Inflammatory macrophage treated with lipopolysaccharide for 4 hours (primary cell): ENCODE measurements at regions not wholly inside any gene's neighbourhood (a gene's known extent, or its start where the extent isn't known, plus 50 kb on each side); places are given as distances from the start of the nearest gene placed in this dataset.
"Not testable (repeated sequence)": the region's sequence is repeated elsewhere in the genome, so short reads cannot be mapped to it uniquely, and the experiment has no call there.

Experiments
- DNase-seq: peaks from one replicate; pipeline ENCODE4 v3.0.0-alpha.2; 2020

DNA sequence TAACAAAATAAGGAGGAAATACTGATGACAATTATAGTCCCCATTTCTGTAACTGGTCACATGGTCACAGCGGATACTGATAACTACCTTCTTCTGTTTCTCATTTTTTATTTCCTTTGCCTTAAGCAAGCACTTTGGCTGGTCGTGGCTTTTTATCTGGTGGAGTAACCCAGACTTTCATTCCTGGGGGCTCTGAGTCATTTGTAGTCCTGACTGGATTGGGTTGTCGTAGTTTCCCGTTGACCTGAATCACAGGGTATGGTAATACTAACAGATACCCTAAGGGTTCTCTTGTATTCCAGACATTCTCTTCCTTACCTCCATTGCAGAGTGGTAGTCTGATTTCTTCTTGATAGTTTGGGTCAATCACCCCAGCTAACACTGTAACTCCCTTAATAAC lies 500.3 kb upstream of the ADGRB3 start:
- no peak for DNase-seq

DNA sequence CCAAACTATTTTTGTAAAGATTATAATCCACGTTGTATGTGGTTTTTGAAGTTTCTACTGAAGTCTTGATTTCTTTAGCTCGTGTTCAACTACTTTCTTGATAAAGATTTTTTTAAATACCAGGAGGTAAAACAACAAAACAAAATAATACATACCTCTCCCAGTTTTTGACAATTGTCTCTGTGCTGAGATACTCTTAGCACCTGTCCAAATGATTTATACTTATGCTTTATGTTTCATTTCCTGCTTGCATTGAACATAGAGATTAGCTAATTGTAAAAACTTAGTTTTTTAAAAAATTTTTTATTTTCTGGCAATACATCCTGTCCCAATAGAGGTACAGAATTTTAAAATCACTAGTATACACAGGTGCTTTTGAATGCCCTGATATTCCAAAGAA lies 506.9 kb upstream of the ADGRB3 start:
- DNase-seq: no peak

DNA sequence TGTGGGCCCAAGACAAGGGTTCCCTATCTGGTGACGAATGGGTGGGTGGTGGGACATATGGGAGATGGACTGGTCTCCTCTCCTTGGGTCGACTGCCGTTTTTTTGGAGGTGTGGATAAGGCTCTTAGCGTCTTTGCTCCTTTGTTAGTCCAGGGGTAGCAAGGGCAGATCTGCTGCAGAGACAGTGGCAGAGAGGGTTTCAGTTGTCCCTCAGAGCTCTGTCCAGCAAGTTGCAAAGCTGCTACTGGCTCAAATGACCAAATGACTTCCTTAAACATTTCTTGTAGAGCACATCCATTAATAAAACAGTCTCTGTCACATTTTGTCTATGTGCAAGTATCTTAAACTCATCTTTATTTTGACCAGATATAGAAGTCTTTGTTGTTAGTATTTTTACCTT lies 508.0 kb upstream of the ADGRB3 start:
- DNase-seq: no peak

DNA sequence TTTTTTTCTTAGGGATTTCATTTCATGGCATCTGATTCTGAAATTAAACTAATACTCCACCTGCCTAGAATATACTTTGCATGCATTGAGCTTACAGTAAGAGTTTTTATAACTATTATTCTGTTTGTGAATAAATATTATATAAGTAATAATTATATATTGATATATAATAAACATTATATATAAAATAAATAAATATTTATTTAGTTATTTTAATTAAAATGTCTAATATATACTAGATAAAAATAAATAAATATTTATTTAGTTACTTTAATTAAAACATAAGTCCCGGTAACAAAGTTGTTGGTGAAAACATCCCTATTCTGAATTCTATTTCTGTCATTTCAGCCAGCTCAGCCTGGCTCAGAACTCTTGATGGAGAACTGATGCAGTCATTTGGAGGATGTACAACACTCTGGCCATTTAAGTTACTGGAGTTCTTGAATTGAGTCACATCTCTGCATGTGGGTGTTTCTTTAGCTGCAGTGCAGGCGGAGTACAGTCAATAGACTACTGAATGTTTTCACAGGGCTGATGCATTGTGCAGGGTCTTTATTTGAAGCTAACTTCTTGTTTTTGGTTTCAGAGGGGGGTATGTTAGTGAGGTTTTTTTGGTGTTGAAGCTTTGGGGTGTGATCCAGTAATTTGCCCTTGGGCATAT lies 508.9 kb upstream of the ADGRB3 start:
- no peak for DNase-seq

DNA sequence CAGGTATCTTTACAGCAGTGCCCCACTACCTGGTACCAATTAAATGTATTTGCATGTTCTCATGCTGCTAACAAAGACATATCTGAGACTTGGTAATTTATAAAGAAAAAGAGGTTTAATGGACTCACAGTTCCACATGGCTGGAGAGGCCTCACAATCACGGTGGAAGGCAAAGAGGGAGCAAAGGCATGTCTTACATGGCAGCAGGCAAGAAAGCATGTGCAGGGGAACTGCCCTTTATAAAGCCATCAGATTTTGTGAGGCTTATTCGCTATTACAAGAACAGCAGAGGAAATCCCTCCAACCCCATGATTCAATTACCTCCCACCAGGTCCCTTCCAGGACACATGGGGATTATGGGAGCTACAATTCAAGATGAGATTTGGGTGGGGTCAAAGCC lies 512.1 kb upstream of the ADGRB3 start:
- DNase-seq: not testable (repeated sequence)

DNA sequence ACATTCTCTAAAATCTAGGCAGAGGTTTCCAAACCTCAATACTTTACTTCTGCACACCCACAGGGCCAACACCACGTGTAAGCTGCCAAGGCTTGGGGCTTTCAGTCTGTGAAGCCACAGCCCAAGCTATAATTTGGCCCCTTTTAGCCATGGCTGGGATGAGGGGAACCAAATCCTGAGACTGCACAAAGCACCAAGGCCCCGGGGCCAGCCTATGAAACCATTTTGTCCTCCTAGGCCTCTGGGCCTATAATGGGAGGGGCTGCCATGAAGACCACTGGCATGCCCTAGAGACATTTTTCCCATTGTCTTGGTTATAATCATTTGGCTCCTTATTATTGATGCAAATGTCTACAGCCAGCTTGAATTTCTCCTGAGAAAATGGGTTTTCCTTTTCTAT lies 513.0 kb upstream of the ADGRB3 start:
- DNase-seq: no peak

DNA sequence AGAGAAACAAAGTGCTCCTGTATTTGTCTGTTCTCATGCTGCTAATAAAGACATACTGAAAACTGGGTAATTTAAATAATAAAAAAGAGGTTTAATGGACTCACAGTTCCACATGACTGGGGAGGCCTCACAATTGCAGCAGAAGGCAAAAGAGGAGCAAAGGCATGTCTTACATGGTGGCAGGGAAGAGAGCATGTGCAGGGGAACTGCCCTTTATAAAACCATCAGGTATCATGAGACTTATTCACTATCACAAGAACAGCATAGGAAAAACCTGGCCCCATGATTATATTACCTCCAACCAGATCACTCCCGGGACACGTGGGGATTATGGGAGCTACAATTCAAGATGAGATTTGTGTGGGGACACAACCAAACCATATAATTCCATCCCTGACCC lies 514.1 kb upstream of the ADGRB3 start:
- not testable (repeated sequence) for DNase-seq

DNA sequence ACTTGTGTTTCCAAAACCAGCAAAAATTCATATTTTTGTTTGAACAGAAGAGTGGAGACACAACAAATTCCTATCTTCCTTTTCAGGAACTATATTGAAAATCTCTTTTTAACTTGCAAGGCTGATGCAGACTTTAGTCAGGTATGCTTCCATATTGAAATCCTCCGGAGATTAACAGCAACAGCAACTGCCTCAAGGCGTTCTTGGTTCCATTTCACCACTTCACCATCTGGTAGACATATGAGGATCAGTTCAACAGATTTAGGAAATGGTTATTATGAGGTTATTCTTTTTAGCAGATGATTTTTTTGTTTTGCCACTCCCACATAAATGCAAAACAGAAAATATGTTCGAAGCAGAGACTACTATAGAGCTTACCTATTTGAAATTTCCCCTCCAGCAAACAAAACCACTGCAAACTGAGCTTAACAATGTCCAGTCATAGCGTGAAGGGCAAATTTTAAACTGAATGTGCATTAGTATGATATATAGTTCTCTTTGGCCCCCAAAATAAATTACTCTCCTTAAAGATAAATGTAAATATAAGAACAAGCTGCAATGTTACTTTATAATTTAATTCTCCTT lies 520.5 kb upstream of the ADGRB3 start:
- no peak for DNase-seq

DNA sequence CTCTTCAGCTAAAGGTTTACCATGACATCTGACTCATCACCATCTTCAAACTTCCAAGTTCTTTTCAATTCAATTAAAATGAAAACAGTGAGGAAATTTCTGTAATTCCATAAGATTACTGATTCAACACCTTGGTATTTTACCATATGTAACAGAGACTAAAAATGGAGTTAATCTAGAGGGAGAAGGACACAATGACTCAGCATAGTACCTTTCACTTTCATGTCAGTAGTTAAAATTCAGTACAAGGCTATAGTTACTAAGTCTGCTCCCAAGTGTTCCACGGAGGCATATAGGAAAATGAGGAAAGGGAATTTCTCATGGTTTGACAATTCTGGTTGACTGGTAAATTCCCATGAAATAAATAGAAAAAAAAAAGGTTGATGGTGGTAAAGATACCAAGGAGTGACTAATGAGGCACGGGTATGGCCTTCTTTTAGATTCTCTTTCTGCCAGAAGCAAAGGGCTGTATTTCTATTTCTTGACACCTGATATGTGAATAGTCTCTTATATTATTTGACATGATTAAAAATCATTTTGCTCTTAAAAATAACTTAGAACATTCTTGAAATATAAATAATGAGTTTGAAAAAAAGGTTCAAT lies 526.7 kb upstream of the ADGRB3 start:
- DNase-seq: no peak

DNA sequence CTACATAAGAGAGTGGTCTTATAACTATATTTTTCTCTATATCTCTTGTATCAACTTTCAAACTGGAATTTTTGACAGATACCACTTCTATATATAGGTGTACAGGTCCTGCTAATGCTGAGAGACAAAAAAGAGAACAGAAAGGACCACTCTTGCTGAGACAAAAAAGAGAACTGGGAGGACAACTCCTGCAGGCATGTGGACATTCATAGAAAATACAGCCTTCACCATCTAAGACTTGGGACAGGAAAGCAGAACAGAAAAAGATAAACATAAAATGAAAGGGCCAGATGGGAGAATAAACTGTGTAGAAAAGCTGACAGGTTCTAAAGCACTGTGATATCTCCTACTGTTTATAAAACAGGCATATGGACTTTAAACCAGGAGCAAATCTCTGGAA lies 541.0 kb upstream of the ADGRB3 start:
- no peak for DNase-seq

DNA sequence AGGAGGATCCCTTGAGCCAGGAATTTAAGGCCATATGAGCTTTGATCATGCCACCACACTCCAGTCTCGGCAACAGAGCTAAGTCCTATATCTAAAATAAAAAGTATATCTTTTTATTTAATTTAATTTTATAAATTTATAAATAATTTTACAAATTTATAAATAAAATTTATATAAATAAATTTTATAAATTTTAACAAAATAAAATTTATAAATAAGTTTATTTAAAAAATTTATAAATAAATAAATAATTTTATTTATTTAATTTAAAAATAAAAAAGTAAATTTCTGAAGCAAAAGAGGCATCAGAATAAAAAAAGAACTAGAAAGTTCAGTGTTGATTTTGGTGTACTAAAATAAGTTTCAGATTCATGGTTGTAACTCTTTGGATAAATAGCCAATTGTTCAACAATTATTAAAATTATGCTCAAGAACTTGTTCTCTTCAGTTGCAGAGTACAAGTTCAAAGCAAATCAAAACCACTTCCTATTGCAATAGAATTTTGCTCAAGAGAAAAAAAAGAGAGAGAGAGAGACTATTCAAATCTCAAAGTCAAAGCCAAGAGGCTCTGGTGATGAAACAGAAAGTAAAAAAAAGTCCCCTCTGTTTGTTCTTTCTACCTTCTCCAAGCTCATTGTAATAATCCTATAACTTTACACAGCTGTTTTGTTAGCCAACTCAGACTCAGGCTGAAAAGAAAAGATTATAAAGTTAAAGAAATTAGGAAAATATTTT lies 547.5 kb upstream of the ADGRB3 start:
- DNase-seq: no peak

DNA sequence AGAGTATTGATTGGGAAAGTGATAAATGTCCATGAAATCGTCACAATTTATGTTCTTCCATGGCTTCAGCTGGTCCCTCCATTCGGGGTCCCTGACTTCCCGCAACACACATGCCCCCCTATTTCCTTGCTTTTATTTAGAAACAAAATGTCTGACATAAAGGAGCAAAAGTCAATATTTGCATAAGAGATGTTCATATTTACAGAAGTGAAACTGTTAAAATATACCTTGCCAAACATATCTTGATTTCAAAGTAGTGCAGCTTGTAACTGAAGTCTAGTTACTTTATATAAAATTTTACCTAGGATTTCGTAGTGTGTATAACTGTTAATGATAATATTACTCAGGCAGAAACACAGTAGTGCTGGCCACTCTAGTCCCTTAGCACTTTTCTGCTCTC lies 548.9 kb upstream of the ADGRB3 start:
- DNase-seq: no peak

DNA sequence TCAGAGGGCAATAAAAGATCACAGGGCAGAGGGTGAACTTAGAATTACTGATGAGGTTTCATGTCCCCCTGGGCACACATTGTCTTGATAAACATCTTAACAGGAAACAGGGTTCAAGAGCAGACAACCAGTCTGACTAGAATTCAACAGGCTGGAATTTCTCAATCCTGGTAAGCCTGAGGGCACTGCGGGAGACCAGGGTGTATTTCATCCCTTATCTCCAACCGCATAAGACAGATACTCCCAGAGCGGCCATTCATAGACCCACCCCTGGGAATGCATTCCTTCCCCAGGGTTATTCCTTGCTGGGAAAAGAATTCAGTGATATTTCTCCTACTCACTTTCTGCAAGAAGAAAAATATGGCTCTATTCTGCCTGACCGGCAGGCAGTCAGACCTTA lies 549.5 kb upstream of the ADGRB3 start:
- not testable (repeated sequence) for DNase-seq

DNA sequence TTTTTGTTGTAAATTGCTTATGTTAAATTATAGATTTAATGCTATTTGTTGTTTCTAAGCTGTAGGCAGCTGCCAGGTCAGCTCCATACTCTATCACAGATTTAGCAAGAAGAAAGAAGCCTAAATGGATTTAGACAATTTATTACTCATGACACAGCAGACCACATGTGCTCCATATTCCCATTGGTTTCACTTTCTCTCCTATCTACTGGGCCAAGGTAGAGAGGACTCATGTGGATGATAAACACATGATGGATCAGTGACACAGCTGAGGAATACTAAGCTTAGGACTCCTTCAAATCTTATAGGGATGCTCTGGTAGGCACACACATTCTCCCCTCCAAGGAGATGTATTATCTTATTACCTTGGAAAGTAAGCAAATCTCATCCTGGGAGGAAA lies 553.0 kb upstream of the ADGRB3 start:
- no peak for DNase-seq

DNA sequence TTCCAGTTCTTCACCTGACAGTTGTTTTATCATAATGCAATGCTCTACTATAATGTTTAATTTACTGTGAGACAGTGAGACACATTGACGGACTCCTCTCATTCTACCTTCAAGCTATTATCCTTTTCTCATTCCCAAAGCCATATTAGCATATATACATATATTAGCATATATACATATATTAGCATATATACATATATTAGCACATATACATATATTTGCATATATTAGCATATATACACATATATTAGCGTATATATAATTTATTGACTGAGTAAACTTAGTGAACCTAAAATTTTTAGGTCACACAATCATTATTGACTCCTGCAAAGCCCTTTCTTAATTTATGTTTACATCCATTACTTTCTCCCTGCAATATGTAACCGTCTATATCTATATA lies 555.0 kb upstream of the ADGRB3 start:
- no peak for DNase-seq

DNA sequence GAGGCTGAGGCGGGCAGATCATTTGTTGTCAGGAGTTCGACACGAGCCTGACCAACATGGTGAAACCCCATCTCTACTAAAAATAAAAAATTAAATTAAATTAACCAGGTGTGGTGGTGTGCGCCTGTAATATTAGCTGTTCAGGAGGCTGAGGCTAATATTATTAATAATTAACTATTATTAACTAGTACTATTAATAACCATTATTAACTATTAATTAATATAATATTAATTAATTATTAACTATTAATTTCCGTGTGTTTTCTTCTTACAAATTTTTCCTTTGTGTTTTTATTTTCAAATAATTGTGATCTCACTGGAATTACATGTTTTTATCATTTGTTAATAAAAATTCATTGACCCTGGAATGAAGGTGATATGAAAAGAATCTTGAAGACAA lies 557.4 kb upstream of the ADGRB3 start:
- no peak for DNase-seq

DNA sequence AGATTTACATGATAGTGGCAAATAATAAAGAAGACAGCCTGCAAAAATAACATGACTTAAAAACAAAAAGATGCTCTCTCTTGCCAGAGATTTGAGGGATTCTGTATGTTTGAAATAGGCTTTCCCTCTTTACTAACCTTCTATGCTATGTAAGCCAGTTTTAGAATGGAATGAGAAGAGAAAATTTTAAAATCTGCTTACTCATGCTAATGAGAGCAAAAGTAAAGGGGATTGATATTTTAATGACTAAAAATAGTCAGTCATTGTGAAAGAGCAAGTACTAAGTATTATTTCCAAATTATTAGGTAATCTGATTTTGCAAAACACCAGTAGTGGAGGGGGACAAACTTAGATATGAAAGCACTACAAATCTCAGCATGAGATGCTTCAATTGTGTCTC lies 563.3 kb upstream of the ADGRB3 start:
- DNase-seq: no peak

DNA sequence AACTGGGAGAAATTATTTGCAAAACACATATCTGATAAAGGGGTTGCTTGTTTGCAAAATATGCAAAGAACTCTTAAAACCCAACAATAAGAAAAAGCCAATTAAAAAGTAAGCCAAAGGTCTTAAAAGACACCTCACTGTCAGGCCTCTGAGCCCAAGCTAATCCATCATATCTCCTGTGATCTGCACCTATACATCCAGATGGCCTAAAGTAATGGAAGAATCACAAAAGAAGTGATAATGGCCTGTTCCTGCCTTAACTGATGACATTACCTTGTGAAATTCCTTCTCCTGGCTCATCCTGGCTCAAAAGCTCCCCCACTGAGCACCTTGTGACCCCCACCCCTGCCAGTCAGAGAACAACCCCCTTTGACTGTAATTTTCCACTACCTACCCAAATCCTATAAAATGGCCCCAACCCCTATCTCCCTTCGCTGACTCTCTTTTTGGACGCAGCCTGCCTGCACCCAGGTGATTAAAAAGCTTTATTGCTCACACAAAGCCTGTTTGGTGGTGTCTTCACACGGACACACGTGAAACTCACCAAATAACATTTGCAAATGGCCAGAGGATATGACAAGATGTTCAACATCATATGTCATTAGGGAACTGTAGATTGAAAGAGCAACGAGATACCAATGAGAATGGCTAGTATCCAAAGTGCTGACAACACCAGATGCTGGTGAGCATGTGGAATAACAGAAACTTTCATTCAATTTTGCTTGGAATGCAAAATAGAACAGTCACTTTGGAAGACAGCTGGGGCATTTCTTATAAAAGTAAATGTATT lies 565.0 kb upstream of the ADGRB3 start:
- DNase-seq: no peak

DNA sequence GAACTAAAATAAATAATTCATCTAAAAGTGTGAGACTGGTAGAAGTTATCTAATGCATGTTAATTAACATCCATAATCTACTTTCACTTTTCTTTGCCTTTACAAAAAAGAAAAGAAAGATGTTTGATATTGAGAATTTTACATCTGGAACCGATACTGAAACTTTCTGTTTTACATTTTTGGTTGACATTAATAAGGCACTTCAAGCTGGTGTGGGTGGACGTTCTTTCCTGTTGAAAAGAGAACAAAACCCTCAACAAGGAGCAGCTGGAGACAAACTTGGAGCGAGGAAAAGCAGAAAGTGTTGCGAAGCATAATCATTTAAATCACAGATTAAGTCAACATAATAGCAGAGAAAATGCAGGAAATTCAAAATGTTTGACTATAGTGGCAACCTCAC lies 575.2 kb upstream of the ADGRB3 start:
- no peak for DNase-seq

DNA sequence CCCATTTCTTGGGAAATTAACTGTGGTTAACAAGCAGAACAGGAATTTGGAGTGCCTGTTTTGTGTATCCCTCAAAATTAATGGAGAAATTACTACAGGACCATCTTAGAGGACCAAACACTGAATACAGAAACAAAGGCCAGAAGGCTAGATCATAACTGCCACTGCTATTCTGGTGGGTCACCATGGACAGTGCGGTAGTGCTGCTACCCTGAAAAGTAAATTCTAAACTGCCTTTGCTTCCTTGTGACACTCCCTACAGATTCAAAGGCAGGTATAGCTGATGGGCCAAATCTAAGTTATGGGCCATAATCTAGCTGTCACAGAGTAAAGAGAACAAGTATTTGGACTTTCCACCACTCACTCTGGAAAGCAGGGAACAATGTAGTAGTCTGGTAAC lies 575.8 kb upstream of the ADGRB3 start:
- DNase-seq: no peak

DNA sequence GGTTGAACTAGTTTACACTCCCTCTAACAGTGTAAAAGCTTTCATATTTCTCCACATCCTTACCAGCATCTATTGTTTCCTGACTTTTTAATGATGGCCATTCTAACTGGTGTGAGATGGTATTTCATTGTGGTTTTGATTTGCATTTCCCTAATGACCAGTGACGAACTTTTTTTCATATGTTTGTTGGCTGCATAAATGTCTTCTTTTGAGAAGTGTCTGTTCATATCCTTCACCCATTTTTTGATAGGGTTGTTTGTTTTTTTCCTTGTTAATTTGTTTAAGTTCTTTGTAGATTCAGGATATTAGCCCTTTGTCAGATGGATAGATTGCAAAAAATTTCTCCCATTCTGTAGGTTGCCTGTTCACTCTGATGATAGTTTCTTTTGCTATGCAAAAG lies 578.5 kb upstream of the ADGRB3 start:
- DNase-seq: not testable (repeated sequence)

DNA sequence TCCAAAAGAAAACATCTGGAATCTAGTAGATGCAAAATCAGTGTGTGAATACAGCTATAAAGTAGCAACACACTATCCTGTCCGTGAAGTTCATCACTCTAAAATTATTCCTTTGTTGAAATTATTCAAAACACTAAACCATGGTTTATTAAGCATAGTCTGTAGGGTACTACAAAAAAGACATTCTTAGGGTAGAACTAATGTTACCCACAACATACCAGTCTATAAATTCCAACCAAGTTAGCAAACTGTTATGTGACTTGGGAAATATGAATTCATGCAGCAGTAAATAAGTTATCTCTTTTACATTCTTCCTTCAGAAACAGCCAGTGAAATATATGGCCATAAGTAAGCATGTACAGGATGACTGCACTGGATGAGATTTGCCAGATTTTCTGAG lies 580.3 kb upstream of the ADGRB3 start:
- DNase-seq: no peak

DNA sequence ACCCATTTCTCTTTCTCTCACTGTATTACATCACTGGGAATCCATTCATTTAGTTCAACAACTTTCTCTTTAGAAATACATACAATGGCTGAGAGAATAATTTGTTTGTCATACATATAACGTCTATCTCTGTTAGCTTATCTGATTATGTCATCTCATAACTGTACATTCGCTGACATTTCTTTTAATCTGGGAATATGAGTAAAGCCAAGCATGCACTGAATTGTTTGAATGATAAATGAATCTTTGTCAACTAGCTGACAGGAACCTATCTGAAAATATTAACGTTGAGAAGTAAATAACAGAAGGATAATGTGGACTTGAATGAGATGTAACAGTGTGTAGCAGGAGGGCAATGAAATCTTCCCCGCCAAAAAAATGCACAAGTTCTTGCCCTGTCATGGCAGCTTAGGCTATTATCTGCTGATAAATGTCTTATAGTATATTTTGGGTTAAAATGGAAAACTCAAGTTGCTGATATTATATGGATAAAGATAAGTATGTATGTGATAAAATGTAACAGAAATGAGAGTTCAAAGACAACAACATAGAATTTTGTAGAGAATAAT lies 581.2 kb upstream of the ADGRB3 start:
- no peak for DNase-seq
